Small intestine (tissue), 7 donors: ENCODE measurements at regions not wholly inside any gene's neighbourhood (a gene's known extent, or its start where the extent isn't known, plus 50 kb on each side); places are given as distances from the start of the nearest gene placed in this dataset.
"Not testable (repeated sequence)": the region's sequence is repeated elsewhere in the genome, so short reads cannot be mapped to it uniquely, and the experiment has no call there.

ENCODE experiments used
- DNase-seq, 2 donors: peaks; one replicate each; pipeline versions ENCODE4 v3.0.0 to v3.0.0-alpha.2; 2013
- FAIRE-seq: peaks from 2 replicates; lab custom pipeline; 2012; peaks lifted over from hg19 to GRCh38; lab: Jason Lieb, UNC
- H3K27ac ChIP-seq, 3 donors: one replicate each; pipeline ENCODE4 v1.5.1; 2013; ENCODE audit warnings: low read length in 2 of 3, mild to moderate bottlenecking in 2 of 3, control low read depth in 1 of 3, inconsistent platforms in 1 of 3, low read depth in 1 of 3, moderate library complexity in 1 of 3
- H3K27me3 ChIP-seq, 3 donors: one replicate each; pipeline ENCODE4 v1.6.1; 2013; ENCODE audit warnings: low read length in 3 of 3, inconsistent platforms in 1 of 3; ENCODE audit not compliant: control insufficient read depth in 3 of 3, insufficient read depth in 3 of 3
- H3K36me3 ChIP-seq, 3 donors: one replicate each; pipeline ENCODE4 v1.6.1; 2013; ENCODE audit warnings: low read length in 3 of 3, inconsistent platforms in 1 of 3, low read depth in 1 of 3, mild to moderate bottlenecking in 1 of 3, moderate library complexity in 1 of 3; ENCODE audit not compliant: control insufficient read depth in 3 of 3, insufficient read depth in 2 of 3
- H3K4me1 ChIP-seq, 3 donors: one replicate each; pipeline ENCODE4 v1.6.1; 2013; ENCODE audit warnings: low read length in 2 of 3, inconsistent platforms in 1 of 3, low read depth in 1 of 3, mild to moderate bottlenecking in 1 of 3, moderate library complexity in 1 of 3; ENCODE audit not compliant: control insufficient read depth in 3 of 3, insufficient read depth in 2 of 3
- H3K4me3 ChIP-seq, 3 donors: one replicate each; pipeline ENCODE4 v1.5.1; 2013; ENCODE audit warnings: low read length in 3 of 3, control low read depth in 1 of 3, inconsistent platforms in 1 of 3, low read depth in 1 of 3, mild to moderate bottlenecking in 1 of 3, moderate library complexity in 1 of 3
- H3K9me3 ChIP-seq, 2 donors: one replicate each; pipeline ENCODE4 v1.6.1; 2013; ENCODE audit warnings: low read depth in 1 of 2, low read length in 1 of 2; ENCODE audit not compliant: control insufficient read depth in 2 of 2, insufficient read depth in 1 of 2
- WGBS, 3 donors: extraction: QIAGEN DNeasy Blood & Tissue Kit; methylation state at CpG; one replicate each; pipeline ENCODE4 v1.1.7; 2013; 5-methylcytosine and 5-hydroxymethylcytosine counted together
- donor health status: healthy with polysubstance abuse.
- donor health status: control.
- donor health status: control.
- donor health status: Bipolar disorder and iron deficiency.
- donor health status: healthy.

DNA sequence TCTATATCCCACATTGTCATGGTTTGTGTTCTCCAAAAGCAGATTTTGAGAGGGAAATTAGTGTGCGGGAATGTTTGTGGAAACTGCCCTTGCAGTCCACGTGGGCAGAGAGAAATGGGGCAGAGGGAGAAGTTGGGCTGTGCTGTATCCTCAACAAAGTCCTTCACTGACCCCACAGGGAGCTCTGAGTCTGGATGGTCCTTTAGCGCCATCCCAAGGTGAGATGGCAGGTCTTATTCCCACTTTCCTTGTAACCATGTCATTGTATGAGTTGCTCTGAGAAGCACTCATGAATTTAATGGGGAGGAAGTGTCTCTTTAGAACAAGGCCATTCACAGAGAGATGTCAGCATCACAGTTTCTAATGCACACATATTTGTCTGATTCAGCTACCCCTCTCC, 127.1 kb downstream of the ANKRD18B start:
- FAIRE-seq (no peak), DNase-seq (no peak)
- Histone ChIP-seq H3K36me3 (no peaks in the 10 kb centered on the region), H3K9me3 (no peaks in the 10 kb centered on the region), H3K27me3 (peaks cover 0 to 18% (median 0%) of the 10 kb centered on the region in 3 donors), H3K27ac (no peak overlapping the region), H3K4me1 (no peaks in the 10 kb centered on the region), H3K4me3 (no peak overlapping the region)
- WGBS, 3 donors, result 42 to 48% (median 42%) methylated on average over 3 of the region's 3 CpGs

DNA sequence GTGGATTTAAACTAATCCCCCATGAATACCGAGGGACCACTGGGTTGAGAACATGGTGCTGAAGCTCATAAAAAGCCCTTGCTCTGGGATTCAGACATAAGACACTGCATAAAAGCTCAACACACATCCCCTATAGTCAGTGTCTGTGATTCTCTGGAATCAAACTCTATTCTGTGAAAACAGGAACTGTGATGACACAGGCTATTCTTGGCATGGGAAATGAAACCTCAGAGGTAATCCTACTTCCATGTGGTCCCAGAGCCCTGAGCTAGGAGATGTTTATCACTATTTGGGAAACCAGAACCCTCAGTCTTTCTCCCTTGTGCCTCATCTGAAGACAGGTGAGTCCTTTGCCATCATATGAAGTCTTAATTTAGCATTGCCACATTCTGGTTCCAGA, 135.4 kb upstream of the PRSS3 start:
- no peak for DNase-seq
- no peak for FAIRE-seq
- H3K9me3 ChIP-seq, result no peaks in the 10 kb centered on the region
- no peak overlapping the region for H3K4me3 ChIP-seq
- H3K36me3 ChIP-seq, result no peaks in the 10 kb centered on the region
- H3K4me1 ChIP-seq, result no peaks in the 10 kb centered on the region
- 80 to 93% (median 86%) methylated on average over 1 of the region's 1 CpG for WGBS, 3 donors
- H3K27me3 ChIP-seq, result peaks cover 0 to 4% (median 0%) of the 10 kb centered on the region in 3 donors
- H3K27ac ChIP-seq, result no peak overlapping the region

DNA sequence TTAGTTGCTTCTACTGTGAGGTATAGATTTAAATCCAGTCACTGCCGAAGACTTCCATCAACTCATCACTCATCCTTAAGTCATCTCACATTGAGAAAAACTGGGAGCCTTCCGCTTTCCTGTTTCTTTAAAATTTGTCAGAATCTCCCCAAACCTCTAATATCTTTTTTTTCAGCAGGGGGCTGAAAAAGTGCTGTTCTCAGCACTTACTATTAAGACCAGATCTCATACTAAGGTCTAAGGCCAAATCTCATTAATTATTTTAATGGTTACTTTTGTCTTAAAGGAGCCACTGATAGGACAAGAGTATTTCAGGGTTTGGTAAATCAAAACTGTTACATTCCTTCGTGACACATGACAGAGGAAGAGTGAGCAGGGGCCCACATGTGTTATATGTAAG, 134.6 kb upstream of the PRSS3 start:
- DNase-seq, result no peak
- FAIRE-seq, result no peak
- no peaks in the 10 kb centered on the region for H3K9me3 ChIP-seq
- peaks cover 0 to 4% (median 0%) of the 10 kb centered on the region in 3 donors for H3K27me3 ChIP-seq
- no peaks in the 10 kb centered on the region for H3K36me3 ChIP-seq
- H3K27ac ChIP-seq, result no peak overlapping the region
- H3K4me3 ChIP-seq, result no peak overlapping the region
- no peaks in the 10 kb centered on the region for H3K4me1 ChIP-seq
- WGBS, 3 donors, result 66 to 78% (median 73%) methylated on average over 3 of the region's 3 CpGs

DNA sequence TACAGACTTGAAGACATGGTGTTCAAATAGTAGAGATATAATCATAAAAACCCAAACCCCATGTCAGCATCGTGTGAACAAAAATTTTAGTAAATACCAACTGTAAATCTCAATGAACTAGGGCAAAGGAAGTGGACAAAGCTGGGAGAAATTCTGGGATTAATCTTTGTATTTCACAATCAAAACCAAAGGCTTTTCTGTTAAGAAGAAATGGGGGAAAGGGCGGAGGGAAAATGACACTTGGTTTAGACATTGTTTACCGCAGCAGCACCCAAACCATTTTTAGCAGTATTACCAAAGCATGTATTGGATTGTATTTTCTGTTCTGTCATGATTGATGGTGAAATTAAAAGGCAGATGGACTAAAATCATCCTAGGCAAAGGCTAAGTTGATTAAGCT, 134.2 kb upstream of the PRSS3 start:
- WGBS, 3 donors, result 80 to 85% (median 82%) methylated on average over 3 of the region's 3 CpGs
- Histone ChIP-seq H3K27ac (no peak overlapping the region), H3K36me3 (no peaks in the 10 kb centered on the region), H3K4me3 (no peak overlapping the region), H3K9me3 (no peaks in the 10 kb centered on the region), H3K4me1 (no peaks in the 10 kb centered on the region), H3K27me3 (peaks cover 0 to 4% (median 0%) of the 10 kb centered on the region in 3 donors)
- DNase-seq (no peak), FAIRE-seq (no peak)

DNA sequence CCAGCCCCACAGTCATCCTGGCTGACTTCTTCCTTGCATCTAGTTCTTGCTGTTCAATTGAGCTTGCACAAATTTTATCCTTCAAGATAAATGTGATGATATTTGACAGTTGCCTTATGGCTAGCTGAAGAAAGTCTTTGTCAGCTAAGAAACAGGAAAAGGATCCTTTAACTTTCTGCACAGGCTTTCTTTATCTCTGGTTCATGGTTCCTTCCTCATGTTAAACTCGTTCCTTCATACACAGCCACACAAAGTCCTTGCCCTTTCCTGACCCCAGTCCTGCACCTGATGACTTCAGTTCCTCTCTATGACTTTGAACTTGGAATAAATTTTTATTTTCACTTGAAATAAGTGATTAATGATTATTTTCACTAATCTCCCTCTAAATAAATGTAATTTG, 132.5 kb upstream of the PRSS3 start:
- no peaks in the 10 kb centered on the region for H3K36me3 ChIP-seq
- H3K27ac ChIP-seq, result no peak overlapping the region
- WGBS, 3 donors, result 5 to 45% (median 14%) methylated on average over 1 of the region's 1 CpG
- no peak for DNase-seq
- no peak for FAIRE-seq
- H3K9me3 ChIP-seq, result no peaks in the 10 kb centered on the region
- H3K4me3 ChIP-seq, result no peak overlapping the region
- peaks cover 0 to 4% (median 0%) of the 10 kb centered on the region in 3 donors for H3K27me3 ChIP-seq
- no peaks in the 10 kb centered on the region for H3K4me1 ChIP-seq

DNA sequence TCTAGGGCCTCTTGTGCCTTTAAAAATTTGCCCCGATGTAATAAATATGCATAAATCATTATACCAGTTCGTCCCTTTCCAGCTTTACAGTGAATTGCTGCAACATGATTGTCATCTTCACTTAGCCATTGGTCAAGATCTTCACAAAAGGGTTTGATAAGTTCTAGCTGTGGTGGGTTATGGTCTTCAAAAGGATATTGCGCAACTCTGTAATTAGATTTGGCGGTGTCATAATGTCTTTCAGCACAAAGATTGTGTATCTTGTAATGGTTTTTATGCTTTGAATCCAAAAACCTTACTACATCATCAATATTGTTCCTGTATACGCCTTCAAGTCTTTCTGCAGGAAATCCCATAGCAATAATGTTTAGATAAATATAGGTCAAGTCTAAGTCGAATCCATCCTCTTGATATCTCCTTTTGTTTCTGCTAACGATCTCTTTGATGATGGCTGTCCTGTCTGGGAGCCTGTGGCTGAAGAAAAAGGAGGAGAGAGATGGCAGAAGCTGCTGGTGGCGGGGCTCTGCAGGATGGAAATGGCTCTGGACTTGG, 119.1 kb upstream of the PRSS3 start:
- H3K27ac ChIP-seq, result peak overlapping the region in 2 of 3 donors; percentile 58 to 65
- not testable (repeated sequence) for H3K4me1 ChIP-seq, FAIRE-seq, H3K36me3 ChIP-seq, H3K9me3 ChIP-seq, DNase-seq
- H3K4me3 ChIP-seq, result peak overlapping the region in 1 of 3 donors; percentile 43
- peaks cover 0 to 18% (median 0%) of the 10 kb centered on the region in 3 donors for H3K27me3 ChIP-seq
- WGBS, 3 donors, result 29 to 37% (median 36%) methylated on average over 8 of the region's 8 CpGs

DNA sequence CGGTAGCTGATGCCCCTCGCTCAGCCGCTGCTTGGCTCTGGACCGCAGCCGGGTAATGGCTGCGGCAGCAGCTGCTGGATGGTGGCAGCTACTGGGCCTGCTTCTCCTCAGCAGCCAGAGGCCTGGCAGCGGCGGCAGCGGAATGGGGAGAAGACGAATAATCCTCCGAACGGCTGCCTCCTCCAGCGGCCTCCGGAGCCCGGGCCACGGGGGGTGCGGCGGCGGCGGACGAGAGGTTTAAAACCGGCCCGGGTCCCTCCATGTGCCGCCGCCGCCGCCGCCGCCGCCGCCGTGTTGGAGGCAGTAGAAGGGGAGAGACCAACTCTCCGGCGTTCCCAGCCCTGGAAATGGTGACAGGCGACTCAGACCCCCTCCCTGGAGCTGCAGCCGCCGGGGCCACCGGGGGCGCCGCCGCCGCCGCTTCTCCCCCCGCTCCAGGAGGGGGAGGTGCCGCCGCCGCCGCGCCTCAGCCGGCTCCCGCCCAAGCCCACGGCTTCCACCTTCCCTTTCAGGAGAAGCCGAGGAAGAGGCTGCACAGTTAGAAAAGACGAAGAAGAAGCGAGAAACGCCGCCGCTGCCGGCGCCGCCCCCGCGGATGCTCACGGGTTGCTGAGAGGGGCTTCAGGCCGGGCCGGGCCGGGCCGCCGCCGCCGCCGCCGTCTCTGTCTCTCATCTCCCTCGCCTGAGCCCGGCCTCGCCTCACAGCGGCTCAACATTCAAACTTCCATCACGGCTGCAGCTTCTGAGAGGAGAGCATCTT, 118.4 kb upstream of the PRSS3 start:
- peak; percentile 6 to 58 for DNase-seq
- FAIRE-seq, result no peak

DNA sequence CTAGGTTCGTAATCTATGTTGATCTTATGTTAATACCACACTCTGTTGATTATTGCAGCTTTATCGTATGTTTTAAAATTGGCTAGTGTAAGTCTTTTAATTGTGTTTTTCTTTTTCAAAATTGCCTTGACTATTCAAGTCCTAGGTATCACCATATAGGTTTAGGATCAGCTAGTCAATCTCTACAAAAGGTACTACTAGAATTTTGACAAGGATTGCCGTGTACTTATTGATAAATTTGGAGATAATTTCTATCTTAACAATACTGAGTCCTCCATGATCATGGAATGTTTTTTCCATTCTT, 117.9 kb upstream of the PRSS3 start:
- Histone ChIP-seq H3K4me1 (no peaks in the 10 kb centered on the region), H3K9me3 (peaks cover 0 to 2% of the 10 kb centered on the region in 2 donors), H3K36me3 (no peaks in the 10 kb centered on the region), H3K27me3 (peaks cover 0 to 18% (median 0%) of the 10 kb centered on the region in 3 donors), H3K27ac (peak overlapping the region in 1 of 3 donors; percentile 65), H3K4me3 (peak overlapping the region; percentile 15 to 56 (median 43))
- 34 to 39% (median 38%) methylated on average over 3 of the region's 3 CpGs for WGBS, 3 donors
- DNase-seq (no peak), FAIRE-seq (no peak)

More for the DNA sequence above, 118.4 kb upstream of the PRSS3 start:
- no peaks in the 10 kb centered on the region for H3K4me1 ChIP-seq
- H3K27me3 ChIP-seq, result peaks cover 0 to 18% (median 0%) of the 10 kb centered on the region in 3 donors
- H3K4me3 ChIP-seq, result peak overlapping the region; percentile 15 to 56 (median 43)
- H3K36me3 ChIP-seq, result no peaks in the 10 kb centered on the region
- H3K27ac ChIP-seq, result peak overlapping the region in 2 of 3 donors; percentile 58 to 65
- 1 to 4% (median 2%) methylated on average over 48 to 78 of the region's 78 CpGs for WGBS, 3 donors
- H3K9me3 ChIP-seq, result peaks cover 0 to 2% of the 10 kb centered on the region in 2 donors
